Nucleus accumbens (tissue), 56 donors: ENCODE measurements at regions not wholly inside any gene's neighbourhood (a gene's known extent, or its start where the extent isn't known, plus 50 kb on each side); places are given as distances from the start of the nearest gene placed in this dataset.

Experiments
- DNase-seq, 56 donors: peaks; one replicate each; lab custom pipeline; 2025; lab: John Stamatoyannopoulos, UW

- DNase-seq = no peak
Observed at GRCh38 chr9:108662091-108662875, 193.5 kb downstream of the ACTL7B start.

DNA sequence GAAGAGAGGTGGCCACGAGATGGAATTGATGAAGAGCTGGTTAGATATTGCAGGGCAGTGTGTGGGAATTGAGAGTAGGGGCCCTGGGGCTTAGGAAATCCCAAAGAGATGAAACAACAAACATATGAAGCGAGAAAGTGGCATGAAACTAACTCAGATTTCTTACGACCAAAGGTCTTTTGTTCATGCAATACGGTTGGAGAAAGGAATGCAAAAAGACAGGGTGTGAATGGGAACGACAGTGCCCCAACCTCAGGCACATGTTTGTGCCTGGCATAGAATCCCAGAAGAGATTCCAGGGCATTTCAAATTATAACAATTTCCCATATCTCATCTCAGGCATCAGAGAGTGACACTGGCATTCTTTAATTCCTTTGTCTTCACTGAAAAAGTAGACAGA is 199.2 kb downstream of the ACTL7B start:
- no peak for DNase-seq

DNA sequence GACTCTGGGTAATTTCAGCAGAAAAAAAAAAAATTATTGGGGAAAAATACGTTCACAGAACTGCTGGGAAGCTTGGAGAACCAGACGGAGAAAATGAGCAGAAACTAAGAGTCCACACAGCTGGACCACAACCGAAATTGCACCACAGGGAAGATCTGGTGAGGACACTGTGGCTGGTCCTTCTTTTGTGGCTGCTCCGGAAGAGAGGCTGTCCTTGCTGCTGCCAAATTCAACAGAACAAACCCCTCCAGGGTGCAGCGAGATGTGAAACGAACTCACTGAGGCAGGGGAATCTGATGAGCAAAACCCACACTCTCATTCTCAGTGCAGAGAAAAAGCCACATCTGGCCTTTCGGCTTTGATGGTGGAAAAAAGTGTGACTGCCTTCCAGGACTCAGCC is 200.0 kb downstream of the ACTL7B start:
- DNase-seq = no peak

DNA sequence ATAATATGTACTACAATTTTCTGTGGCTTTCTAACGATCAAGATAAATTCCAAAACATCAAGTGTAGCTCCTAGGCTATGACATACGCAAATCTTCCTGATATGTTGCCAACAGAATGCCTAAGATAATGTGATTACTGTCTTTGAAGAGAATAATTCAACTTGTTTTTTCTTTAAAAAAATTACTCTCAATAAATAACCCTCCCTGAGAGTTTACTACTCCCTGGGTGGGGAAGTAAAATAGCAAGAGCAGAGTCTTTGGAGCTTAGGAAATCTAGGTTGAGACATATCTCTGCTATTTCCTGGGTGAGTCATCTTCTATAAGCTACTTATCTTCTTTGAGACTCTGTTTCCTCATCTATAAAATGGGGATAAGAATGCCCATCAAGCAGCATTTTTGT is 201.2 kb downstream of the ACTL7B start:
- no peak for DNase-seq

- DNase-seq = no peak
Observed at GRCh38 chr9:108652851-108653250, 202.9 kb downstream of the ACTL7B start.

- no peak for DNase-seq
Observed at GRCh38 chr9:108650826-108651225, 205.0 kb downstream of the ACTL7B start.

DNA sequence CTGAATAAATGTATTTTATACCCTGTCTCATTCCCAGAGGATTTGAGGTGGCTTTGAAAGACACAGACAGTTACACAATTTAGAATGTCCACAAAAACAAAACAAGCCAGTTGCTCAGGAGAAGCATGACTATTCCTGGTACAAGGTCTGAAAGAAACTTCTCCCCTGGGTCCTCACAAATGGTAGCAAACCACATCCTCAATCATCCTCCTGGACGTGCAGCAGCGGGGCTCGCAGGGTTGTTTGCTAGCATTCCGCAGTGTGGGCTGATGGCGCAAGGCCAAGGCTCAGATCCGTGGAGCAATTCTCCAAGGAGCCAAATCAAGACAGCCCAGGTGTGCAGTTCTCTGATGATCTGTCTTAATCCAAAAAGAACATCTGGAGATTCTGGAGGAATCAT is 210.3 kb downstream of the ACTL7B start:
- no peak for DNase-seq

DNA sequence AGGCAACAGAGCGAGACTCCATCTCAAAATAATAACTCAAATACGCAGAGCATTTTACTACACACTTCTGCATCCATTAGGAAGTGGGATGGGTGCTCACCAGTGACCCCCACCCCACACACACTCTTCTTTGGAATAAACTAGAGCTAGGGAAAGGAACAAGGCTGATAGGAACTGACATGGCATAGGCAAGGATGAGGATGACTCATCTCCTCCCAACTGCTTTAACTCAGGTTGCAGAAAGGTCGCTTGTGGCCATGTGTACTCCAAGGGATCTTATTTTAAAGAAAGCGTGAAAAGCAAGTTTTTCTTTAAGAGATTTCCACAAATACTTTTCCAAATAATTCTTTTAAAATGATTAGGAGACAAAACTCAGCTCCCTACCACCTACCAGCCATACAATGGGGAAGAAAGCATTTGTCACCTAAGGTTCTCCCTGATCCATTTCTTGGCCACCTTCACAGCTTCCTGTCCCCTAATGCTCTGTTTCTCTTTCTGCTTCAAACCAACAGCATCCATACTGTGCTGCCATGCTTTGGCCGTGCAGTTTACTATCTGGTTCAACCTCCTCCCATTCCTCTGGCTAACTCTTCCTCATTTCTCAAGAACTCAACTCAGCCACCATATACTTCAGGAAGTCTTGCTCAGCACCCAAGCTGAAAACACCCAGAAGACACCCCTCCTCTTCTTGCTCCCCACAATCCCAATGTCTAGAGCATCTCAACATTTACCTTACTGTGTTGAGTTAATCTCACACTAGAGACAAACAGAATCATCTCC is 211.9 kb downstream of the ACTL7B start:
- no peak for DNase-seq

- no peak for DNase-seq
Observed at GRCh38 chr9:108642871-108643270, 212.9 kb downstream of the ACTL7B start.

- no peak for DNase-seq
Observed at GRCh38 chr9:108640230-108640629, 215.6 kb downstream of the ACTL7B start.

GRCh38 chr9:108639696-108640095 is 216.1 kb downstream of the ACTL7B start:
- no peak for DNase-seq

- DNase-seq = no peak
Observed at GRCh38 chr9:108639091-108639490, 216.7 kb downstream of the ACTL7B start.

DNA sequence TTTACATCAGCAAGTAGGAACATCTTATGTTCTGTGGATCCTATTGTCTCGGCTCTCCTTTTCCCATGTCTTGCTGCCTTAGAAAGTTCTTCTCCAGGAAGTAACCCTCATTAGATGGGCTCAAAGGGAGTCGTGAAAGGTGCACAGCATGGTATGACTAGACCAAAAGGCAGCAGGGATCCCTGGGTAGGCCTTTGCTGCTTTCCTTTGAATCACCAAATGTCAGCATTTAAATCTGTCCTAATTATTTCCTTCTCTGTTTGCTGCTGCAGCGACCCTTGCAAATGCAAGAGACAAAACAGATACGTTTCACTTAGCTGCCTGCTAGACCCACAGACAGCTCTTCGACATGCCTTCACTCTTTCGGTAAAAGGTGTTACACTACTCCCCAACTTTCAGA is 218.4 kb downstream of the ACTL7B start:
- no peak for DNase-seq

- DNase-seq = no peak
Observed at GRCh38 chr9:108636013-108636412, 219.8 kb downstream of the ACTL7B start.

DNA sequence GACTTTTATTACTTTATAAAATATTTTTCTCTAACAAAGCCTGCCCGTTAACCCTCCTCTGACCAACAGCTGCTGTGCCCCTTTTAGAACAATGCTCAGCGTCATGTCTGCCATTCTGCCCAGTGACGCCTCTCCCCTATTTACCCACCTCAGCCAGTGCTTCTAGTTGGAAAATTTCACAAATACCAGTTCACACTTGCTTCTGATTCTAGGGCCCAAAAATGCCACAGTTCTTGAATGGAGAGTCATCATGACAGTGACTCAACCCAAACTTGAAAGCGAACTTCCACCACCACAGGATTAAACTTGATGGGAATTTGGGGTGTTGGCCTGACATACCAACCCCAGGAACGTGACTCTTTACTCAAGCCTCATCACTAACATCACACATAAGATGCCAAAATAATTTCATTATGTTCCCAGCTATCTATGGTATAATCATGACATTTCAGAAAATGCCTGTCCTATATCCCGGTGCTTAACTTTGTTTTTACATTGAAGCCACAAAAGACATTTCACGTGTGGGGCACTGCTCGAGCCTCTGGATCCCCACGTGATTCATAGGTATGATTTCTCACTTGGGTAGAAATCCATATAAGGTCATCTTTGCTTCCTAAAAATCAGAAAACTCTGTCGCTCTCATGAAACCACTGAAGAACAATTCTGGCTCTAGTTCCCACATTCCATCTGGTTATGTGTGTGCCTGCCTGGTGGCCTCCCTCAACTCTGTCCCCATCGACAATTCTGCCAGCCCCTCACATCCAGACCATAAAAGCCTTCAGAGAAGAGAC is 220.9 kb downstream of the ACTL7B start:
- no peak for DNase-seq

DNA sequence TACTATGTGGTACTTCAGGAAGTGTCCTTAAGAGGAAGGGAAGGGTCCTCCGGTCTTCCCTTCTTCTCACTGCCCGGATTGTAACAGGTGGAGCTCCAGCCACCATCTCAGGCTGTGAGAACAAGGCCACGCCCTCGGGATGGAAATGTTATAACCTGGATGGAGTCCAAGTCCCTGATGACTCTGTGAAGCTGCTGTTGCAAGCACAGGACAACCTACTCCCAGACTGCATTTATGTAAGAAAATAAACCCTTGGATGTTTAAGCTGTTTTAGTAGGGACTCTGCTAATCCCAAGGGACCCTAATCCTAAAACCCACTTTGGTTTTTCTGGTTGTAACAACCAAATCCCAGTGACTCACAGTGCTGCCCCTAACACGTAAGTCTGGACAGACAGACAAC is 221.6 kb downstream of the ACTL7B start:
- no peak for DNase-seq

DNA sequence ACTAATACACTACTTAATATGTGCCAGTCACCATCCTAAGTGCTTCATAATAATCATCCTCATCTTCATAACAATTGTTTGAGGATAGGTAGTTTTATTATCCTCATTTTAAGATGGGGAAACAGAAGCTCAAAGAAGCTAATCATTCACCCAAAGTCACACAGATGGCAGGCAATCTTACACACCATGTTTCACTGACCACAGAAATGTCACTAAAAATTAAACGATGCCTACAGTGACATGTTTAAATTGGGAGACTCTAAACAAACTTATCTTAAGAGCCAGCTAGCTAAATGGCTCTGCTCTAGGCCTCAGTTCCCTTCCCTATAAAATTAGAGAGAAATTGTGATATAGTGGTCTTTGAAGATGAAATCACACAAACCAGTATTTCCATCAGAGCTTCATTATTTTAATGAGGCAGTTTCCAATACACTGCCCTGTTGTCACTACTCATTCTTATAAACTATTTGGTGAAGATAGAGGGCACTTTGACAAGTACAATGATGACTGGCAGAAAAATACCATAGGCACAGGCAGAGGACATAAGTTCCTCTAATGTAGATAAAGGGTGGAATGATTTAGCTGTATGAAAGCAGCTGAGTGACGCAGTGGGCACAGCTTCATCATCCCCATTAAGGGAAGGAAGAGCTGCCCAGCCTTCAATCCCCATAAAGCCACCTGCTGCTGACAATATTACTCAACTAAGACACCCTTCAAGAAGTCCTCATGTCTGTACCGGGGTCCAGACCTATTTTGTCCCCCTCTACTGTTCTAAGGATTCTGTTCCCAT is 224.1 kb downstream of the ACTL7B start:
- no peak for DNase-seq

- no peak for DNase-seq
Observed at GRCh38 chr9:108628316-108628715, 227.5 kb downstream of the ACTL7B start.

DNA sequence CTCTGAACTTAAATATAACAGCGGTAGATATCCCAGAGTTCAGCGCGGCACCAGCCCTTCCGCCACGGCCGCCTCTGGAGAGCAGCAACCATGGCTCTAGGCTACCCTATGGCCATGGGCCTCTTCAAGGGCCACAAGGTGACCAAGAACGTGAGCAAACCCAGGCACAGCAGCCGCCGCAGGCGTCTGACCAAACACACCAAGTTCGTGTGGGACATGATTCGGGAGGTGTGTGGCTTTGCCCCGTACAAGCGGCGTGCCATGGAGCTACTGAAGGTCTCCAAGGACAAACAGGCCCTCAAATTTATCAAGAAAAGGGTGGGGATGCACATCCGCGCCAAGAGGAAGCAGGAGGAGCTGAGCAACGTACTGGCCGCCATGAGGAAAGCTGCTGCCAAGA is 229.0 kb downstream of the ACTL7B start:
- no peak for DNase-seq
